HG03025 (cell line): ENCODE measurements at regions not wholly inside any gene's neighbourhood (a gene's known extent, or its start where the extent isn't known, plus 50 kb on each side); places are given as distances from the start of the nearest gene placed in this dataset.

ENCODE experiments used
- ATAC-seq: cut with Tn5 transposase; IDR thresholded peaks from one replicate; pipeline ENCODE4 v1.9.1; 2021; ENCODE audit warnings: mild to moderate bottlenecking, moderate library complexity; ENCODE audit not compliant: unreplicated experiment, low FRiP score

- no peak for ATAC-seq
Observed at GRCh38 chr3:128515-129172, 67.9 kb upstream of the CHL1 start.

- no peak for ATAC-seq
Observed at GRCh38 chr3:131151-131888, 65.2 kb upstream of the CHL1 start.

GRCh38 chr3:132378-132777, 64.2 kb upstream of the CHL1 start:
- ATAC-seq: no peak

DNA sequence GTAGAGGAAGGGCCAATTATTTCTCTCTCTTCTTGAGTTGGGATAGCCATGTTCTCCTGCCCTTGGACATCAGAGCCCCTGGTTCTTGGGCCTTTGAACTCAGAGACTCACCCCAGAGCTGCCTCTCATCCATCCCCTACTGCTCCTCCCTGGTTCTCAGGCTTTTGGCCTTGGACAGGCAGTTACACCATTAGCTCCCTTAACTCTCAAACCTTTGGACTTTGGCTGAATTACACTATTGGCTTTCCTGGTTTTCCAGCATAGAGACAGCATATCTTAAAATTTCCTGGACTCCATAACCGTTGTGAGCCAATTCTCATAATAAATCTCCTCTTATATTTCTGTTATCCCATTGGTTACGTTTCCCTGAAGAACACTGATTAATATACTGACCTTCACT, 63.7 kb upstream of the CHL1 start:
- ATAC-seq: no peak

DNA sequence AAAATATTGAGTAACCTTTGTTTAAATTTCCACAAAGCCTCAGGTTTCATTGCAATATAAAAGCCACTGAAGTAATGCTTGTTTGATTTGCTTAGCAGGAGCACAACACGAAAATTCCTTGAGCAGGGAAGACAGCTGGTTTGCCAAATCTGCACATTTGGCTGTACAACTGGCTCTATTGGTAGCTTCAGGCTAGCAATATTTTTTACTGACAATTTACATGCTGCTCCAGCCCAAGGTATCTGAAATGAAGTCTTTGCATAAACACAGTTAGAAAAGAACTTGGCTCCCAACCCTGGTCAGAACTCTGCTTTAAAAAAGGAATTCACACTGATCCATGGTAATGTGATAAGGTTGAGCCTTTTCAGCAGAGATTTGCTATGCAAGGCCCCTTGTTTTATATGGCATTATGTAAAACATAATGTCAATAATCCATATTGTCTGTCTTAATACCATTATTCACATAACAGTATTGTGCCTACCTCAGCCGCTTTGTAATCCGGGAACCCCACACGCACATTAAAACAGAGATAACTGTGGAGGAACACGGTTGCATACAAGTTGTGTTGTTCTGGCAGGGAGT, 55.7 kb upstream of the CHL1 start:
- no peak for ATAC-seq
